Fibroblast of the aortic adventitia (primary cell): ENCODE measurements at regions not wholly inside any gene's neighbourhood (a gene's known extent, or its start where the extent isn't known, plus 50 kb on each side); places are given as distances from the start of the nearest gene placed in this dataset.

Experiments
- DNase-seq: peaks from one replicate; pipeline ENCODE4 v3.0.0-alpha.2; 2010; ENCODE audit warnings: low read depth
- H3K4me3 ChIP-seq: 2 replicates; pipeline ENCODE4 v1.5.1; 2011; ENCODE audit warnings: low read depth, mild to moderate bottlenecking, control low read depth, low read length, moderate library complexity
- CTCF ChIP-seq: IDR thresholded peaks from 2 replicates; pipeline ENCODE4 v1.5.1; 2011; ENCODE audit warnings: mild to moderate bottlenecking, low read length, control low read depth, inconsistent platforms; ENCODE audit not compliant: insufficient read depth

DNA sequence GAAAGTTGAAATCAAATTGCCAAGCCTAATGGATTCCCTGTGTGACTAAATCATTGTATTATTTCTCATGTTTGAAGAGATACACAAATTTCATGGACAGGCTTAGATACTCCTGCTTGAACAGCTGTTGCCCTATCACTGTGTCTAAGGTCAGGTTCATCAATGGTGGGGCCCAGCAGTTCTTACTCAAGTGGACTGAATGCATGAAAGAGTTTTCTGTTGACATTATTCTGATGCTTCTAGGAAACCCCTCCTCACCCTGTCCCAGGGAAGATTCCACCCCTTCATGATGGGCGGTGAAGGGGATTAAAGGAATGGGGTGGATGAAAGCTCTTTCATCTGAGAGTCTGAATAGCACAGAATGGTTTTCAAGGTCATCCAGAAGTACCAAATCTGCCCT lies 148.8 kb downstream of the INO80D start:
- H3K4me3 ChIP-seq = no peak overlapping the region
- no peak for TF ChIP-seq CTCF
- DNase-seq = no peak

DNA sequence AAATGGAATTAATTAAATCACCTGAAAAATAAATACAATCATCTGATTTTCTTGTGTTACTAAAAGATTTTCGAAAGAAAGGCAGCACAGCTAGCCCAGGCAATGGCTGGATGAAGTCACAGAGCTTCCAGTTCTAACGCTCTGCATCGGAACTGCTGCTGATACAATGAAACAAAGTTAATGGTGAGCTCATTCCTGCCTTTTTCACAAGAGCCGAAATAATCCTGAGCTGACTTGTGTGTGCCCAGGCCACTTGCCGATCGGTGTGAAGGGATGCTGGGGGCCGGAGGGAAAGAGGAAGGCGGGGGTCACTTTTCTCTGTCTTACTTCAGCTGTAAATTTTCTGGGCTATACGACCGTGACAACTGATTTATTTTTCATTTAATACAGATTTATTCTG lies 149.5 kb downstream of the INO80D start:
- no peak for DNase-seq
- no peak for TF ChIP-seq CTCF
- no peak overlapping the region for H3K4me3 ChIP-seq

GRCh38 chr2:205934443-205934842 lies 151.5 kb downstream of the INO80D start:
- DNase-seq = peak; percentile 2
- no peak overlapping the region for H3K4me3 ChIP-seq
- TF ChIP-seq CTCF = no peak

DNA sequence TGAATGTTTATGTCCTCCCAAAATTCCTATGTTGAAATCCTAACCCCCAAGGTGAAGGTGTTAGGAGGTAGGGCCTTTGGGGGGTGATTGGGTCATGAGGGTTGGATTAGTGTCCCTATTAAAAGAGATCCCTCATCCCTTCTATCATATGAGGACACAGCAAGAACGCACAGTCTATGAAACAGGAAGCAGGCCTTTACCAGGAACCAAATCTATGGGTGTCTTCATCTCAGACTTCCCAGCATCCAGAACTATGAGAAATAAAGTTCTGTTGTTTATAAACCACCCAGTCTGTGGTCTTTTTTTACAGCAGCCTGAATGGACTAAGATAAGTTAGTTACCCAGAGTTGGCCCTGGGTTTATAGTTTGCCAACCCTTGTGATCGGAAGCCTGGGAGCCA lies 153.1 kb downstream of the INO80D start:
- no peak for TF ChIP-seq CTCF
- DNase-seq = no peak

DNA sequence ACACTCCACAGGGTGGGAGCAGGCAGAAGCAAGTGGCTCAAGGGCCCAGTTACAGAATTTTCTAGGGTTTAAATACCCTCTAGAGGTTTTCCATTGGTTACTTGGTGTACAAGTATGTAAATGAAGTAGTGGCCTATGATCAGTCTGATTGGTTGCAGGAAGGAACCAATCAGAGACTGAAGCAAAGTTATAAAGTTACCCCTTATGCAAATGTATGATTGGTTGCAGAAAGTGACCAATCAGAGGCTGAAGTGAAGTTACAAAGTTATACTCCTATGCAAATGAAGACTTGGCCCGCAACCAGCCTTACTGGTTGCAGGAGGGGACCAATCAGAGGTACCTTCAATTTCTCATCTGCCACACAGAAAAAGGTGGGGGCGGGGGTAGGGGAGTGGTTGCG lies 154.6 kb downstream of the INO80D start:
- no peak for TF ChIP-seq CTCF
- no peak overlapping the region for H3K4me3 ChIP-seq
- peak; percentile 7 for DNase-seq

More for the DNA sequence above, 153.1 kb downstream of the INO80D start:
- no peak overlapping the region for H3K4me3 ChIP-seq

- no peak for TF ChIP-seq CTCF
- peak; percentile 1 for DNase-seq
- no peak overlapping the region for H3K4me3 ChIP-seq
These were observed 155.8 kb downstream of the INO80D start for GRCh38 chr2:205930209-205930608.

DNA sequence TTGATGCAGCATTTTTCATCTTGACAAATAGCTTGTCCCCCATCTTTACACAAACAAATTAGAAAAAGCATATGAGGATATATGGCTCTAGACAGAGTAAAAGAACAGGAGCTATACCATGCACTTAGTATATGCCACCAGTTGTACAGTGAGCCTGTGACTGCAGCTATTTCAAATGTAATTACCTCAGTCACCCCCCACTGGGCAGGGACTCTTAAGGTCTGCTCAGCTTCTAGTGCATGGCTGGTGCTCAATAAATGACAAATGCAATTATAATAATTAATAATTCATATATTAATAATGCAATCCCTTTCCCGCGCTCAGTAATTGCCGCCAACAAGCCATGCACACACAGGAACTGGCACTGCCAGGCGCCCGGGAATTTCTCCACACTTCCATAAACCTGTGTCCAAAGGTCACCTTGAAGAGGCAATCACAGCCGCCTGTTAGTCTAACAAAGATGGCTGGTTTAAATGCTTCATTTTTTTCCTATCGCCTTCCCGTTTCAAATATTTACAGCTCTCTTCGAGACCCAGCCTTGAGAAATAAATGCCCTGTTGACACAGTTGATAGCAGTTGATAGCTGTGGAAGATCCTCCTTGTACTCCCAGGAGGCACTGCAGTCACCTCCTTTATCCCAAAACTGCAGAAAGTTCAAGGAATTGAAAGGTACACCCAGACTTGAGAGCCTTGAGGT lies 156.6 kb downstream of the INO80D start:
- DNase-seq = no peak
- TF ChIP-seq CTCF = no peak
- H3K4me3 ChIP-seq = no peak overlapping the region
